HFF-Myc (cell line): ENCODE measurements at regions not wholly inside any gene's neighbourhood (a gene's known extent, or its start where the extent isn't known, plus 50 kb on each side); places are given as distances from the start of the nearest gene placed in this dataset.

Experiments used
- DNase-seq: peaks from one replicate; pipeline ENCODE4 v3.0.0-alpha.2; 2011; ENCODE audit warnings: low read depth; ENCODE audit errors: extremely low read depth
- H3K4me3 ChIP-seq: replicated peaks from 2 replicates; pipeline ENCODE4 v1.5.1; 2011; ENCODE audit warnings: low read depth, mild to moderate bottlenecking, control low read depth, low read length
- CTCF ChIP-seq: IDR thresholded peaks from 2 replicates; pipeline ENCODE4 v1.5.1; 2012; ENCODE audit warnings: mild to moderate bottlenecking, low read depth, low read length, control low read depth; ENCODE audit errors: missing control alignments

GRCh38 chr12:89177802-89178395 lies 174.4 kb downstream of the DUSP6 start:
- no peak for DNase-seq
- no peak overlapping the region for H3K4me3 ChIP-seq
- TF ChIP-seq CTCF, result no peak

GRCh38 chr12:89176676-89177075 lies 175.6 kb downstream of the DUSP6 start:
- H3K4me3 ChIP-seq, result no peak overlapping the region
- DNase-seq, result no peak
- no peak for TF ChIP-seq CTCF

DNA sequence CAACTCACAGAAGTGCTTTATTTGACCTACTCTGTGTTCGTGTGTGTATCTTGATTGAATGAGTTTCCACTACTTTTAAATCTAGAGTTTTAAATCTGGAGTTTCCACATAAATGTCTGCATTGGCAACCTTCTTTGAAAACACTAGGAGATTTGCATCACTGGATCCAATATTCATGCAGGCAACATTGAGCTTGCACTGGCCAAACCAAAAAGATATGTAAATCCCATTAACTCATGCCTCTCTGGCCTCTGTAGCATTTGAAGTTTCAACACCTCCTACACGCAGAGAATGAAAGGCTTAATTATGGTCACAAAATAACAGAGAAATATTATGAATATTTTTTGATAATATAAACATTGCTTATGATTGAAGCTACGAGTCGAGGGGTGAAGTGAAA lies 178.6 kb downstream of the DUSP6 start:
- no peak for TF ChIP-seq CTCF
- DNase-seq, result no peak
- H3K4me3 ChIP-seq, result no peak overlapping the region

DNA sequence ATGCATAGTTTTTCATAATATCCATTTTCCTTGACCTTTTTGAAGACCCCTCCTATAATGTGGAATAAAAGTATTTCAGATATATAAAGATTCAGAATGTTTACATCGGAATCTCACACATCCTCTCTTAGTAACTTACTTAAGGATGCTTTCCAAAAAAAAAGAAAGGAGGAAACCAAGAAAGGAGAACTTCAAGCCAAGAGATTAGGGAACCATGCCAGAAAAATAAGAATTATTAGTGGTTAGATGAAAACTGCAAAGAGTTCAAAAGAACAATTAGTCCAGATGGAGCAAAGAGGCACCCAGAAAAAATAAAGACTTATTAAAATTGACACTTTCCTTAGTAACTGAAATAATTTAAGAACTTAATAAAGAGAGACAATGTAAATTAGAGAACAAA lies 179.2 kb downstream of the DUSP6 start:
- H3K4me3 ChIP-seq, result no peak overlapping the region
- TF ChIP-seq CTCF, result no peak
- DNase-seq, result no peak

DNA sequence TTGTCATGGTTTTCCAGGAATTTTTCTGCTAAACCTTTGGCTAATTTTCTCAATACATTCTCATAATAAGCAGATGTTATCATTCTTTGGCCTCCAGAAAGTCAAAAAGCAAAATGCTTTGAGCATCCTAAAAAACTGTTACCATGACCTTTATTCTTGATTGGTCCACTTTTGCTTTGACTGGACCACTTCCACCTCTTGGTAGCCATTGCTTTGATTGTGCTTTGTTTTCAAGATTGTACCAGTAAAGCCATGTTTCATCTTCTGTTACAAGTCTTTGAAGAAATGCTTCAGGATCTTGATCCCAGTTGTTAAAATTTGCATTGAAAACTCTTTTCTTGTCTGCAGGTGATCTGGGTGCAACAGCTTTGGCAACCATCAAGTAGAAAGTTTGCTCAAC lies 180.1 kb downstream of the DUSP6 start:
- no peak for DNase-seq
- H3K4me3 ChIP-seq, result no peak overlapping the region
- no peak for TF ChIP-seq CTCF

DNA sequence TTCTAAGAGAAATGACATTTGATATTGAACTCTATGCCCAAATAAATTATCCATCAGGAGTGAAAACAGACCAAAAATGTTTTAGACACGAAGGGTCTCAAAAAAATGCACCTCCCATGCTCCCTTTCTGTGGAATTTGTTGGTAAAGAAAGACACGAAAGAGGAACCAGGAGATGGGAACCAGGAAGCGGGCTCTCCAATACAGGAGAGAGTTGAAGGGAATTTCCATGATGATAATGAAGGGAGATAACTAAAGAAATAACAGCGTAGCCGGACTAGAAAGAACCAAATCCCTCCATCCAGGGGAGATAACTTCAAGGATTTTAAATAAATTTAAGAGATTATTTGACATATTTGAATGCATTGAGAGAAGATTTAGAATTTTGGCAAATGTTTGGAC lies 183.0 kb downstream of the DUSP6 start:
- TF ChIP-seq CTCF, result no peak
- no peak overlapping the region for H3K4me3 ChIP-seq
- no peak for DNase-seq

DNA sequence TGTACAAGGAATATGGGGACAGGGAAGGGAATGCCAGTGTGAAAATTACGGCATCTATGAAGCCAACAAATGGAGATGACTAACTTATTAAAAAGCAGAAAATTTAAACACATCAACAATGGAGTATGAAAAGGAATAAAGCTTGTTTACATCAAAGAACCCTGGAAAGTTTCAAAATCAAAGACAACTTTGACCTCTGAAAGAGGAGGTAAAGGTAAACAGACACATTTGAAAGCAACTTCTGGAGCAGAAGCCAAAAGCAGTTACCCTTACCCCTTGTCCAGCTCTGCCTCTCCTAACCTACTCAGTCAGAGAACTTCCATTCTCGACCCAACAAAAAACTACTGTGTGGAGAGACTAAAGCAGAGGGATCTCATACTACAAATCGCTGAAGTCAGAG lies 184.3 kb downstream of the DUSP6 start:
- no peak overlapping the region for H3K4me3 ChIP-seq
- DNase-seq, result no peak
- TF ChIP-seq CTCF, result no peak
